Right atrium auricular region (tissue), 2 donors: ENCODE measurements at regions not wholly inside any gene's neighbourhood (a gene's known extent, or its start where the extent isn't known, plus 50 kb on each side); places are given as distances from the start of the nearest gene placed in this dataset.

Source experiments
- DNase-seq: peaks from one replicate; pipeline ENCODE4 v3.0.0-alpha.2; 2019; ENCODE audit warnings: low spot score
- H3K27ac ChIP-seq, 2 donors: fragments of 200-600 bp; sonication (generic); 1 replicate in 1 of 2; 2 replicates in 1 of 2; pipeline ENCODE4 v1.5.1; 2016 to 2019
- H3K27me3 ChIP-seq, 2 donors: fragments of 200-600 bp; sonication (generic); one replicate each; pipeline versions ENCODE4 v1.5.1 to v1.6.0; 2017 to 2019
- H3K36me3 ChIP-seq: fragments of 200-600 bp; sonication (generic); one replicate; pipeline ENCODE4 v1.5.1; 2016
- H3K4me1 ChIP-seq, 2 donors: fragments of 200-600 bp; sonication (generic); one replicate each; pipeline versions ENCODE4 v1.5.1 to v1.6.0; 2017 to 2019
- H3K4me3 ChIP-seq, 2 donors: fragments of 200-600 bp; sonication (generic); 1 replicate in 1 of 2; 2 replicates in 1 of 2; pipeline ENCODE4 v1.5.1; 2017 to 2019; ENCODE audit warnings: mild to moderate bottlenecking in 1 of 2, moderate library complexity in 1 of 2
- H3K9me3 ChIP-seq, 2 donors: fragments of 200-600 bp; sonication (generic); one replicate each; pipeline ENCODE4 v1.5.1; 2019
- TF ChIP-seq, protein P1 (sequence below), 2 donors: fragments of 200-600 bp; sonication (generic); IDR thresholded peaks; one replicate each; pipeline ENCODE4 v1.5.1; 2019; ENCODE audit warnings: antibody characterized with exemption in 2 of 2

DNA sequence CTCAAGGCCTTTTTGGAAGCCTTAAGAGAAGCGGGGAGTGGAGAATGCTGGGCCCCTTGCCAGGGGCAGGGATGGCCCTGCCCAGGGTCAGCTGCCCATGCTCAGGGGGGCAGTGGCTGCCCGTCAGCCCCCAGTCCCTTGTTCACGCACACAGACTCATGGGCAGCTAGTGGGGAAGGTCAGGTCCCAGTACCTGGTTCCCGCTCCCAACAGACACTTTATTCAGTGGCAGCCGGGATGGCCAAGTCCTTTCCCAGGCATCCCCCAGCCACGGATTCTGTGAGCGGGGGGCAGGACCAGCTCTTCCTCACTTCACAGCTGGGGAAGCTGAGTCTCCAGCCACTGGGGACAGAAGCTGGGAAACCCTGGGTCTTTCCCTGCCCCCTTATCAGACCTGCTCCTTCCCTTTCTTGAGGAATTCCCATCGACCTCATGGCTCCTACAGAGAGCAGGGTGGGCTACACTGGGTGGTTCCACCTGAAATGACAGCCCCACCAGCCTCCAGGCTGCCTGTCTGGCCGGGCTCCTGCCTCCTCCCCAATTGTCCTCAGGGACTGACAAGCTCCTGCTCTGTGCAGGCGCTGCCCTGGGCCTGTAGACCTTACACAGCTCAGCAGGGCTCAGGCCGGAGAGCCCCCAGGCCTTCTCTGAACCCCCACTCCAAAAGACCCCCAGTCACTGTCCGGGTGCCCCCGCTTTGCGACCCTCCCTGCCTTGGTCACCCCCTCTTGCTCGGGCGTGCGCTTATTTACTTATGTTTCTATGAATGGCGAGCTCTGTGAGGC, 61.0 kb upstream of the FGF3 start:
- Histone ChIP-seq H3K4me3 (no peak overlapping the region), H3K36me3 (no peaks in the 10 kb centered on the region), H3K9me3 (no peaks in the 10 kb centered on the region), H3K27me3 (no peaks in the 10 kb centered on the region), H3K27ac (no peak overlapping the region), H3K4me1 (no peaks in the 10 kb centered on the region)
- DNase-seq, result no peak
- TF ChIP-seq, protein P1, sequence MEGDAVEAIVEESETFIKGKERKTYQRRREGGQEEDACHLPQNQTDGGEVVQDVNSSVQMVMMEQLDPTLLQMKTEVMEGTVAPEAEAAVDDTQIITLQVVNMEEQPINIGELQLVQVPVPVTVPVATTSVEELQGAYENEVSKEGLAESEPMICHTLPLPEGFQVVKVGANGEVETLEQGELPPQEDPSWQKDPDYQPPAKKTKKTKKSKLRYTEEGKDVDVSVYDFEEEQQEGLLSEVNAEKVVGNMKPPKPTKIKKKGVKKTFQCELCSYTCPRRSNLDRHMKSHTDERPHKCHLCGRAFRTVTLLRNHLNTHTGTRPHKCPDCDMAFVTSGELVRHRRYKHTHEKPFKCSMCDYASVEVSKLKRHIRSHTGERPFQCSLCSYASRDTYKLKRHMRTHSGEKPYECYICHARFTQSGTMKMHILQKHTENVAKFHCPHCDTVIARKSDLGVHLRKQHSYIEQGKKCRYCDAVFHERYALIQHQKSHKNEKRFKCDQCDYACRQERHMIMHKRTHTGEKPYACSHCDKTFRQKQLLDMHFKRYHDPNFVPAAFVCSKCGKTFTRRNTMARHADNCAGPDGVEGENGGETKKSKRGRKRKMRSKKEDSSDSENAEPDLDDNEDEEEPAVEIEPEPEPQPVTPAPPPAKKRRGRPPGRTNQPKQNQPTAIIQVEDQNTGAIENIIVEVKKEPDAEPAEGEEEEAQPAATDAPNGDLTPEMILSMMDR (IDR thresholded peaks at IDR 0.05), result no peak

DNA sequence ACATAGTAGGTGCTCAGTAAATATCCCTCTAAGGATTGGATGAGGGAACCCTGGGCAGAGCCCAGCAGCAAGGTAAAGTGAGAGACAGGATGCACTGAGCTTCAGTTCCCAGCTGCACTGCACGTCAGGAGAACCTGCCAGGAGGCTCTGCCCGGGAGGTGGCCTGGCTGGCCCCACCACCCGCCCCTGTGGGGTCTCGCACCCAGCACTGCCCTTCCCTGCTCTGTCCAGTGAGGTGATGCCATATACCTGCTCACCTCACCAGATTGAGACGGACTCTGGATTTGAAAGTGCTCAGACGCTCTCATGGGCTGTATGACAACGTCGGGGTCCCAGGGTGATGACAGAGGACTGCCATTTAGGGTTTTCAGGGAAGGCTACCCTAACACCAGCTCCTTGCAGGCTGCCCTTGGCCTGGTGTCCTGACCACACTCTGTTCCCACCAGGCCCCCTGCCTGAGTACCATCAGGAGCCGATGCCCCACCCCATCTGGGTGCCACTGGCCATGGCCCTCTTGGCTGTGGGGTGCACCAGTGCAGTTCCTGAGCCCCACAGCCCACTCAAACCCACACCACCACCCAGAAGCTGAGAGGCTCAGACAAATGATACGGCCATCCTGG, 61.7 kb upstream of the FGF3 start:
- no peaks in the 10 kb centered on the region for H3K9me3 ChIP-seq
- no peaks in the 10 kb centered on the region for H3K4me1 ChIP-seq
- no peak for DNase-seq
- no peak overlapping the region for H3K4me3 ChIP-seq
- TF ChIP-seq, protein P1 (IDR thresholded peaks at IDR 0.05), result no peak
- no peaks in the 10 kb centered on the region for H3K27me3 ChIP-seq
- H3K27ac ChIP-seq, result no peak overlapping the region
- no peaks in the 10 kb centered on the region for H3K36me3 ChIP-seq

DNA sequence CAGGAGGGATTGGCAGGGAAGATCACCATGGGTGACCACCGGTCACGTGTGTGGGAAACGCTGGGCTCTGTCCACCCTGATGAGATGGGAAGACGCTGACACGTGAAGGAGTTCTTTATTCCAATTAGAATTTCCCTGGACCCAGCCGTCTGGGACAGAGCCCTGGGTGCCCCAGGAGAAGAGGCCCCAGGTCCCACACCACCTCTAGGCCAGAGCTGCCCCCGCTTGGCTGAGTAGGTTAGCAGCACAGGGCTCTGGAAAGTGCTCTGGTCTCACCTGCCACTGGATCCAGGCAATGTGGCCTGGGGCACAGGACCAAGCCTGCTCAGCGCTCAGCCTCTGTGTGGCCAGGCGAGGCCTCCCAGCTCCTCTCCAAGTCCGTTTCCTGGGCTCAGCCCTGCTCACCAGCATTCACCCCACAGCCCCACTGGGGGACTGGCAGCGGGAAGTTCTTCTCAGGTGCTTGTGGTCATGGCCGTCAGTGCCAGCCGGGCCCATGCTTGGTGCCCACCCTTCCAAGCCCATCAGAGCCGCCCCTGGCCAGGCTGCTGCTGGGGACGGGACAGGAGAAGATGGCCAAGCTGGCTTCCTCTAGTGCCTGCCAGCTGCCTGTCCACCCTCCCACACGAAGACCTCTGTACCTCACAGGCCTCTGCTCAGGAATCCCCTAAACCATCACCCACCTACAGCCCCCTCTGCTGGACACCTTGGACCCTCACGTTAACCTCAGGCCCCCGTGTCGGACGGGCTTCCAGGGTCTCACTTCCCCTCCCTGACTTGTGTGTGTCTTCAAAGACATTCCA, 62.5 kb upstream of the FGF3 start:
- Histone ChIP-seq H3K36me3 (no peaks in the 10 kb centered on the region), H3K4me1 (no peaks in the 10 kb centered on the region), H3K27me3 (no peaks in the 10 kb centered on the region), H3K4me3 (no peak overlapping the region), H3K9me3 (no peaks in the 10 kb centered on the region), H3K27ac (no peak overlapping the region)
- TF ChIP-seq, protein P1 (IDR thresholded peaks at IDR 0.05), result no peak
- DNase-seq, result no peak

DNA sequence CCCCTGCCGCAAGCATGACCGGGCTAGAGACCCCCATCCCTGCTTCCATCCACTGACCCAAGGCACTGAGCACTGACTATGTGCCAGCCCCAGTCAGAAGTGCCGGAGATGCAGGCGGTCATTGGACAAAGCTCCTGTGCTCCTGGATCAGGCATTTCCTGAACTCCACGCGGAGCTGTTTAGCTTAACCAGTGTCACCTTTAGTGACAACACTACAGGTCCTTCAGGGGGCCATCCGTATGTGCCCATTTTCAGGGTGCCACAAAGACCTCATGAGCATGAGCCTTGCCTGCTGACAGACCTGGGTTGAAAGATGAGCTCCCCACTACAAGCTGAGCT, 63.0 kb upstream of the FGF3 start:
- TF ChIP-seq, protein P1 (IDR thresholded peaks at IDR 0.05), result no peak
- no peak overlapping the region for H3K4me3 ChIP-seq
- no peaks in the 10 kb centered on the region for H3K4me1 ChIP-seq
- DNase-seq, result no peak
- H3K27me3 ChIP-seq, result no peaks in the 10 kb centered on the region
- H3K27ac ChIP-seq, result no peak overlapping the region
- H3K9me3 ChIP-seq, result no peaks in the 10 kb centered on the region
- no peaks in the 10 kb centered on the region for H3K36me3 ChIP-seq

DNA sequence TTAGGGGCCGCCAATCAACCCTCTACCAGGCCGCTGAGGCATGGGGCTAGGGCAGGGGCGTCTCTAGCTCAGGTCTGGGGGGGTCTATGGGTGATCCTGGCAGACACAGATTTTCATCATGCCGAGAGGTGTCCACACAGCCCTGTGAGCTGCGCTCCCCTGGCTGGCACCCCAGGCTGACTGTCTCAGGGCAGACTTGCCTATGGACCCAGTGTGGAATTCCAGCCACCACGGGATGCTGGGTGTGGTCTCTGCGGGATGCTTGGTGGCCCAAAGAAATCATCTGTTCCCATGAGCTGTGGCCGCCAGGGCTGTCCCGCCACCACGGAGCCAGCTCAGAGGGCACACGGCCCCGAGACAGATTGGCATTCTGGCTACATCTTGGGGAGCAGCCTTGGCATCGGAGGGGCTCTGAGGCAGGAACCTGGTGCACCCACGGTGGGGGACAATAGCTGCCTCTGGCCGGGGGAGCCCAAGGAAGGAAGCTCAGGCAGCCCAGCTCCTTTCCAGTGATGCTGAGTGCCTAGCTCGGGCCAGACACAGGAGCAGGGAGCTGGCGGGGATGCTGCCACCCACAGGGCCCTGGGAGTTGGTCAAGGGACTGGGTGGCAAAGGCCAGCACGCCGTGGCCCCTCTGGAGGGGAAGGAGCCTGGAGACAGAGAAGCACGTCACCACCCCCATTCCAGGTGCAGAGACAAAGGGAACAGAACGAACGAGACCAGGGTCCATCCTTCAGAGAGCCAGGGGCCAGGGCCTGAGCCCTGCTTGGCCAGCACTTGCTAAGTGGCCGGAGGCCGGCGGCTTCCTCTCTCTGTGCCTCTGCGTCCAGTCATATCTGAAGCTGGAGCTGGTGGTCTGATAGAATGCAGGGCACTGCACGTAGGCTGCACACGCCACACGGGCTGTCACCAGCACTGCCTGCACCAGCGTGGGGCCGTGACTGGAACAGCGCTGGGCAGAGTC, 64.4 kb upstream of the FGF3 start:
- Histone ChIP-seq H3K36me3 (no peaks in the 10 kb centered on the region), H3K27ac (no peak overlapping the region), H3K4me3 (no peak overlapping the region), H3K9me3 (no peaks in the 10 kb centered on the region), H3K27me3 (no peaks in the 10 kb centered on the region), H3K4me1 (no peaks in the 10 kb centered on the region)
- DNase-seq, result no peak
- TF ChIP-seq, protein P1 (IDR thresholded peaks at IDR 0.05), result no peak
